Epithelial cell of prostate (primary cell): ENCODE measurements at regions not wholly inside any gene's neighbourhood (a gene's known extent, or its start where the extent isn't known, plus 50 kb on each side); places are given as distances from the start of the nearest gene placed in this dataset.
"Not testable (repeated sequence)": the region's sequence is repeated elsewhere in the genome, so short reads cannot be mapped to it uniquely, and the experiment has no call there.

Experiments
- DNase-seq: peaks from one replicate; pipeline ENCODE4 v3.0.0-alpha.2; 2011; ENCODE audit warnings: low read depth, low spot score
- H3K27ac ChIP-seq: fragments of 450-650 bp; 2 replicates; pipeline ENCODE4 v1.5.1; 2017; ENCODE audit warnings: mild to moderate bottlenecking

DNA sequence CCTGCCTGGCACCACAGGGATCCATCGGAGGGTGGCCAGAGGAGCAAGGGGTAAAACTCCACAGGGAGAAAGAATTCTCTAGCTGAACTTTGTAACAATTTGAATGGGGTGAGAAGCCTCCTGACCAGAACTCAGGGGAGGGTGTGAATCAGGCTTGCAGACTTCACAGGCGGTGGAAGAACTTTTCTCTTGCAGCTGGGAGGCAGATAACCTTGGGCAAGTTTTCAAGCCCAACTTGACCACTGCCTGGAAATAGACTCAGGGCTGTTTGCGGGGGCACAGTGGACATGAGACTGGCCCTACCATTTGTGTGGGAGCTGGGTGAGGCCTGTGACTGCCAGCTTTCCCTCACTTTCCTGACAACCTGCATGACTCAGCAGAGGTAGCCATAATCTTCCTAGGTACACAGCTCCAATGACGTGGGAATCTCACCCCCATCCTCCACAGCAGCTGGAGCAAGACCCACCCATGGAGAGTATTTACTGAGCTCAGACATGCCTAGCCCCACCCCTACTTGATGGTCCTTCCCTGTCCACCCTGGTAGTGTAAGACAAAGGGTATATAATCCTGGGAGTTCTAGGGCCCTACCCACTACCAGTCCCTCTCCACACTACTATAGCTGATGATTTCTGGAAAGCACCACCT lies 210.0 kb upstream of the AGTR2 start:
- peak; percentile 27 for DNase-seq
- H3K27ac ChIP-seq = peak overlapping the region; percentile 42

GRCh38 chrX:115966920-115967319 lies 203.6 kb upstream of the AGTR2 start:
- DNase-seq = no peak
- no peak overlapping the region for H3K27ac ChIP-seq

DNA sequence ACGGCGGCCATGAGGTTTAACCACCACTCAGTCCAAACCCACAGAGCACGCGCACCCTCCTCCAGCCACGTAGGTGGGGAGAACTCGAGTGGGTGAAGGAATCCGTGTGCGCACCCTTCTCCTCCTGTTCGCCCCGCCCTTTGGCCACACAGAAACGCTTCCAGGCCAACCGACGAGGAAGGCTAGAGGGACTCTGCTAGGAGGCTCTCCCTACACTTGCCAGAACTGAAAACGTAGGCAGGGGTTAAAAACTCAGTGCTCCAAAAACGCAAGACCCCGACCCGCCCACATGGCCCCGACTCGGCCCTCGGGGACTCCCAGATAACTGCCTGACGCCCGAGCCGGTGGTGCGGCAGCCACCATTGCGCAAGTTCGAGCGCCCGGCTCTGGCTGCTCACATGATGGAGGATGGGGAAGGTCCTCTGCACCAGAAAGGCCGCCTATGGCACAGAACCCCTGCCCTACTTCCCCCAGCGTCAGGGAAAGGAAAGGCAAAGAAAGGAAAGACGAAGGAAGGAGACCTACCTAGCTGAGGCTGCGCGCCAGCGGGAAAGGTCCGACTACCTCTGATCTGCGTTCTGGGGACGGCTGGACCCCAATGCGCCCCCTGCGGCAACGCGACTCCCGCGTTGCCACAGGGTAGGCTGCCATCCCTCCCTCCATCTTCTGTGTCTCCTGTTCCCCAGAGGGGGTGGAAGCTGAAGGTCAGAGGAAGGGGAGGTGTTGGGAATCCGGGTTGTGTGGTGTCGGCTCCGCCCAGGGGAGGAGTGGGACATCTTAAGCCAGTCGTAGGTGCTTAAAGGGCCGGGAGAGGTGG lies 201.9 kb upstream of the AGTR2 start:
- peak overlapping the region; percentile 19 for H3K27ac ChIP-seq
- no peak for DNase-seq

- DNase-seq = no peak
- H3K27ac ChIP-seq = no peak overlapping the region
Observed at GRCh38 chrX:115970718-115971117, 199.8 kb upstream of the AGTR2 start.

- no peak overlapping the region for H3K27ac ChIP-seq
- DNase-seq = no peak
Observed at GRCh38 chrX:115972717-115973116, 197.8 kb upstream of the AGTR2 start.

DNA sequence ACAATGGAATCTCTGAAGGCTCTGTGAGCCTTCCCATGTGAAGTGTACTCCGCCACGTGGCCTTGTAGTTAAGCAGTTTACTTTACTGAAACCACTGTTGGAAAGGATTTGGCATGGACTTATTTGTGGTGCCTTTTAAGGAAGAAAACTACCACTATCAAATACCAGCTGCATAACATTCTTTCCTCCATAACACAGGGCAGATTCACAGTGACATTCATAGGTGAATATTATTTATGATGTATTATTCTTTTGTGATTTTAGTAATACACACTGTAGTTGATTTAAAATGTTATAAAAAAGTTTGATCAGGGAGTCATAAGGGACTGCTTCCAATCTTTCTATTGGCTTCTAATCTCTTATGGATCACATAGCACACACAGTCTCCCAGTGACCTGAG lies 192.5 kb upstream of the AGTR2 start:
- no peak for DNase-seq
- H3K27ac ChIP-seq = no peak overlapping the region

DNA sequence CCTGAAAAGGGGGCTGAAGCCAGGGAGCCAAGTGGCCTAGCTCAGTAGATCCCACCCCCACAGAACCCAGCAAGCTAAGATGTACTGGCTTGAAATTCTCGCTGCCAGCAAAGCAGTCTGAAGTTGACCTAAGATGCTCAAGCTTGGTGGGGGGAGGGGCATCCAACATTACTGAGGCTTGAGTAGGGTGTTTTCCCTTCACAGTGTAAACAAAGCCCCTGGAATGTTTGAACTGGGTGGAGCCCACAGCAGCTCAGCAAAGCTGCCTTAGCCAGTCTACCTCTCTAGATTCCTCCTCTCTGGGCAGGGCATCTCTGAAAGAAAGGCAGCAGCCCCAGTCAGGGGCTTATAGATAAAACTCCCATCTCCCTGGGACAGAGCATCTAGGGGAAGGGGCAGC lies 187.4 kb upstream of the AGTR2 start:
- not testable (repeated sequence) for H3K27ac ChIP-seq, DNase-seq

DNA sequence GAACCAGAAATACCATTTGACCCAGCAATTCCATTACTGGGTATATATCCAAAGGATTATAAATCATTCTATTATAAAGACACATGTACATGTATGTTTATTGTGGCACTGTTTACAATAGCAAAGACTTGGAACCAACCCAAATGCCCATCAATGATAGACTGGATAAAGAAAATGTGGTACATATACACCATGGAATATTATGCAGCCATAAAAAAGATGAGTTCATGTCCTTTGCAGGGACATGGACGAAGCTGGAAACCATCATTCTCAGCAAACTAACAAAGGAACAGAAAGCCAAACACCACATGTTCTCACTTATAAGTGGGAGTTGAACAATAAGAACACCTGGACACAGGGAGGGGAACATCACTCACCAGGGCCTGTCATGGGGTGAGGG lies 183.1 kb upstream of the AGTR2 start:
- not testable (repeated sequence) for DNase-seq, H3K27ac ChIP-seq

GRCh38 chrX:115988825-115989224 lies 181.7 kb upstream of the AGTR2 start:
- DNase-seq = no peak

GRCh38 chrX:115989686-115990085 lies 180.9 kb upstream of the AGTR2 start:
- H3K27ac ChIP-seq = no peak overlapping the region
- DNase-seq = no peak

More at GRCh38 chrX:115988825-115989224, 181.7 kb upstream of the AGTR2 start:
- no peak overlapping the region for H3K27ac ChIP-seq

DNA sequence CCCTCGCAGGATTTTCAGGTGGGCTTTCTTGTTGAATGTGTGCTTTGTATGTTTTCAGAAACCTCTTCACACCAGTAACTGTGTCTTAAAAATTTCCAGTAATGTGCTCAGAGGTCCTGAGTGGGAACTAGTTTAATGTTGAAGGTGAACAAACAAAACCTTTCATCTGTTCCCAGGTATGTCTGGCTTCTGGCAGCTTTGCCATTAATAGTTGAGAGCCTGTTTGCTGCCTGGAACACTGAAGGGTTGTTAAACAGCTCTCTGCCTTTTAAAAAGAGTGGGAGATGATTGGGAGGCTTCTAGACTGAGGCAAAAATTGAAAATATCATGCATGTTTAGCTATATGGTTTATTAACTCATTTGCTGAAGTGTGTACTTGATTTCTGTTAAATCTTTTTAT lies 161.2 kb upstream of the AGTR2 start:
- DNase-seq = no peak
- no peak overlapping the region for H3K27ac ChIP-seq

GRCh38 chrX:116009861-116010710 lies 160.5 kb upstream of the AGTR2 start:
- no peak overlapping the region for H3K27ac ChIP-seq
- no peak for DNase-seq

GRCh38 chrX:116010939-116011338 lies 159.6 kb upstream of the AGTR2 start:
- no peak for DNase-seq
- no peak overlapping the region for H3K27ac ChIP-seq

DNA sequence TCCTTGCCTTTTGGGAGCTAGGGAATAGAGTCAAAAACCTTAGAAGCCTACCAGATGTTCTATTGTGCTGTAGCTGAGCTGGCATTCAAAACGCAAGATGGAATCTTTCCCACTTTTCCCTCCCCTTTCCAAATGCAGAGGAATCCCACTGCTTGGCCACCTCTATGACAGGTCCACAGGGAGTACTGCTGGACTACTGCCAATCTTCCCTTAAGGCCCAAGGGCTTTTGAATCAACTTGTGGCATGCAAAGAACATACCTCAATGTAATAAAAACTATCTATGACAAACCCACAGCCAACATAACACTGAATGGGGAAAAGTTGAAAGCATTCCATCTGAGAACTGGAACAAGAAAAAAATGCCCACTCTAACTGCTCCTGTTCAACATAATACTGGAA lies 139.2 kb upstream of the AGTR2 start:
- H3K27ac ChIP-seq = no peak overlapping the region
- DNase-seq = no peak
